ENCODE measurements at regions not wholly inside any gene's neighbourhood (a gene's known extent, or its start where the extent isn't known, plus 50 kb on each side); places are given as distances from the start of the nearest gene placed in this dataset.
A peak's percentile ranks its signal among the peaks of the same experiment; 100 is the strongest.

GRCh38 chr13:31898378-31899071 is 133.0 kb upstream of the FRY start:
- peak; percentile 17 for DNase-seq

GRCh38 chr13:31901985-31902384 is 129.6 kb upstream of the FRY start:
- DNase-seq, result no peak

DNA sequence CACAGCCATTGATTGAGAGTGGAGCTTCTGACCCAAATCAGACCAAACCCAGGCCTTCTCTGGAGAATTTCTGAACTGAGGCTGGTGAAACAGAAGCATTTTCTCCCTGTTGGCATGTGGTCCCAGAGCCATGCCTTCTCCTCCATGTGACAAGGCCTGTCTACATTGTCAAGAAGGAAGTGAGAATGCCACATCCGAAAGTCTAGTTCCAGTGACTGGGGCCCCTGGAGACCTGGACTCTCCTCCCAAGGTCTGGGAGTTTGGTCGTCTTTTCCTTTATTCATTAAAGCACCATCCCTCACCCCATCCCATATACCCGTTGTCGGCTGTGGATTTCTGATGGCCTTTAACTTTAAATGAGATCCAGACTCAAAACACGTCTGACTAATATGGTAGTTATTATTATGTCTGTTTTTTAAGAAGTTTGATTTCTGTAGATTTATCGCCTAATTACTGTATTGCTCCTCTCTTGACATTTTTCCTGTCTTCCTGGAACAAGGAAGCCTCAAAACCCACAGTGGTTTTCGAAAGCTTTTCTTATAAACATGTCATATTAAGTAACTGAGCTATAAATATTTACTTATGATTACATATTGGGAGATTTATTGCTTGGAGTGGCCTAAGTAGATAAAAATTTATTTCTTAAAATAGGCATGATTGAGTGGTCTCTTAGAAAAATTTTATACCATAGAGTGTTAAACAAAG is 128.3 kb upstream of the FRY start:
- no peak for DNase-seq

GRCh38 chr13:31904941-31905824 is 126.4 kb upstream of the FRY start:
- no peak for DNase-seq

DNA sequence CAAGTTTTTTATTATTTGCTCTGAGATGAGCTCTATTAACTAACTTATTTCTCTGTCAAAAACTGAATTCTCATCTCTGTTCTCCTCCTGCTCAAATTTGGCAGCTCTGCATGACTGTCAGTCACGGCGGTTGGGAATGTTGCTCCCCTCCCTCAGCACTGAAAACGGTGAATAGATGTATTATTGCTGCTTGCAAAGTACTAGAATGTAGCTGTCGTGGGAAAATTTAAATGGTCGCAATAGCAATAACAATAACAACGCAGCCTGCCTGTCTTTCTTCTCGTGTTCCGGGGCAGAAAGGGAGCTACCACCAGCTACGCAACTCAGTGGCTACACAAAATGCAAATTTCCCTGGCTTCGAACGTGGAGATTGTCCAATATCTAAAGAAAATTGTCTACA is 125.6 kb upstream of the FRY start:
- no peak for DNase-seq

GRCh38 chr13:31908696-31909411 is 122.7 kb upstream of the FRY start:
- peak; percentile 40 for DNase-seq

- peak; percentile 68 for DNase-seq
Measured at GRCh38 chr13:31909864-31910551, 121.6 kb upstream of the FRY start.

- no peak for DNase-seq
Measured at GRCh38 chr13:31910633-31911032, 120.9 kb upstream of the FRY start.

DNA sequence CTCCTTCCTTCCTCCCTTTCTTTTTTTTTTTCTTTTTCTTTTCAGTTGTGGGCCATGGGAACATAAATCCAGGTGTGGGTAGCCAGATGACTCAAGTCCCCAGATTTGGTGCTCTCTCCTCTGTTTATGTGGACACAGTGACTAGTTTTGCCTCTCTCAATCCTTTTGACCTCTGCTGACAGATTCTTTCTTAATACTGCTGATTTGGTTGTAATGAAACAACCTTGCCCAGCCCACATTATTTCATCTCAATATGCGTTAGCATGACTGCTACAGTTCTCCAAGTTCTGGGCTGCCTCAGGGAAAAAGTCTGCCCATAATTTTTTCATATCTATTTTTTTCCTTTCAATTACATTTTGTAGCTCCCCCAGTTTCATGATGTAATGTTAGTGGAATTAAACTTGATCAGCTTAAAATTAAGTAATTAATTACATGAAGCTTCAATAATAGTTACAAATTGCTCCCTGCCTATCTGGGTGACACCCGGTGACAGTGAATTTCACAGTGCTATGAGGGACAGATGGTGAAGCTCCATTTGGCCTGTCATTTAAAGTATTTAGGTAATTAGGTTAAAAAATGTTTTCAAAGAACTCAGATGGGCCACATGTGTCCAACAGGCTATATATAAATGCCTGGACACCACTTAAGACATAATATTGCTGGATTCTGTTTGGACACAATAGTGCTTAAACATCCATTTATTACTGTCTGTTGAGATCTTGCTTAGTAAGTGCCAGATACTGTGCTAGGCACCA is 118.8 kb upstream of the FRY start:
- DNase-seq, result no peak

- DNase-seq, result no peak
Measured at GRCh38 chr13:31913459-31913858, 118.1 kb upstream of the FRY start.

GRCh38 chr13:31914843-31915242 is 116.7 kb upstream of the FRY start:
- DNase-seq, result no peak

DNA sequence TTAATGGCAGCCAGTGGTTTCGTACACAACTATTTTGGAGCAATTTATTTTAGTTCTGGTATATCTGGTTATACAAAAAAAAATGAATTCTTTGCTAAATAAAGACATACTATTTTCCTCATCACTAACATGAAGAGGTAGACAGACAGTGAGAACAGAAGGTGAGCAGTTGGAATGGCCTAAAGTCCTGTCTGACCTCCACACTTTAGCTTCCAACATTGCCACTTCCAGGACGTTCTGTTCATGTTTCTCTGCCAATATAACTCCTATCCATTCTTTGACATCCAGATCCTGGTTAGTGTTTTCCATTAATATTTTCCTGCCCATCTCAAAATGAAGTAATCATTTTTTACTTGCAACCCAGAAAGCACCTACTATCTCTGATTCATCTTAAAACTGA is 112.9 kb upstream of the FRY start:
- no peak for DNase-seq

GRCh38 chr13:31919241-31919640 is 112.3 kb upstream of the FRY start:
- no peak for DNase-seq

DNA sequence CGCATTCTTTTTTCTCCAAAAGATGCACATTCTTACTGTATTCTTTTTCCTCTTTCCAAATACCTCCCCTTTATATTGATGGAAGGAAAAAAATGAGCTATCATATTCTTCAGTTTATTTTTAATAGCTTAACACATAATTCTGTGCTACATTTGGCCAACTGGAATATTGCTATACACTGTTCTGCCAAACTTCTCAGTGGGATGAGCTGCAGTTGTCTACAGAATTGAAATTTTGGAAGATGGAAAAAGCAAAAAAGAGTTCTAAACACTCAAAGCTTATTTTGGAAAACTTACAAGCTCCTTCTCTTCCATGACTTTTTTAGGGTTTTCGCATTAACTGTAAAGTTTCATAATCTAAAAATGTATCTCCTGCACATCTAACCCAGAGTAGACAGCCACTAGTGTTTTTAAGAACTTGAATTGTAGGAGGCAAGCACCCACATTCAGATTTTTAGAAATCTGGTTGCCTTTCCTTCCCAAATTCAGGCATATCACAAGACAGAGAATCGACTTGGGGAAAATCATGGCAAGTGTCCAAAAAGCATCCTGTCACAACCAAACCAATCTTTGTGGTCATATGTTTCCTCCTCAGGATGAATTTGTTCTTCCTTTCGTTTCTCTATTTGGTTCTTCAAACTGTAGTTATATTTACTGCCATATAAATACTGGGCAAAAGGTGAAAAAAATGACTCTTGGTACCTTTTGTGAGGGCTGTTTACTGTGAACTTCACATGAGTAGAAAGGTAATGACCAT is 111.4 kb upstream of the FRY start:
- no peak for DNase-seq

DNA sequence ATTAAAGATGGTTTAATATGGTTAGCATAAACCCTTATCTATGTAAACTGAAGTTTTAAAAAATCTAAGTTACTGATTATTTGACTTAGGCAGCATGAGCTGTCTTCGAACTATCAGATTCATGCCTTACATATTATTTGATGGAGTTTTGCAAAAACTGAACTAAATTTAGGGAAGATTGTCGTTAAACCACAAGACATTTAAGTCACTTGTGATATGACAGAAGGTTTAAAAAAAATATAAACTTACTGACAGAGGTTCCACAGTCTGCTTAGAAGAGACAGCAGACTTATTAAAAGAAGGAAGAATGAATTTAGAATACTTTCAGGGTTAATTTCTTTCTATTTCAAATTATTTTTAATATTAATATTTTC is 110.9 kb upstream of the FRY start:
- no peak for DNase-seq

- no peak for DNase-seq
Measured at GRCh38 chr13:31922724-31923123, 108.8 kb upstream of the FRY start.

DNA sequence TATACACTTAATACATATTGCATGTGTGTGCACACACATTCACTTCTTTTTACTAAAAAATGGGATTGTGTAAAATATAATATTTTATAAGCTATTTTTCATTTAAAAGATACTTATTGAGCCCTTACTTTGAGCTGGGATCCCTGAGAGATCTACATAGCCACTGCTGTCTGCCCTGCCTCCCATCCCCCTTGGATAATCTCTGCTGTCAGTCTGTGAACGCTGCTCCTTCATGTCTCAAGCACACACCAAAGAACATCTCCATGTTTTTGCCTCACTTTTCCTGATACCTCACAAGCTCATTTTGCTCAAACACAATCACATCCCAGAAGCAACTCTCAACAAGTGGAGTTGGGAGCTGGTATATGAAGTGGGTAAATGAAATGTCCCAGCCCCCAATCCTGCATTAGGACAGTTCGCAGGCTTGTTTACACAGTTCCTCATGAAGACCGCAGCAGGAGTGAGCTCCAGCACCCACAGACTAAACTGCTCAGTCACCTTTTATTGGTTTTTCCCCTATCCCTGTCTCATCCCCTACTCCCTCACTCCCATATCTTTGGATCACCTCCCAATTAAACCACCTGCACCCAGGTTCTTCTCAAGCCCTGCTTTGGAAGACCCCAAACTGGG is 108.3 kb upstream of the FRY start:
- DNase-seq, result no peak

DNA sequence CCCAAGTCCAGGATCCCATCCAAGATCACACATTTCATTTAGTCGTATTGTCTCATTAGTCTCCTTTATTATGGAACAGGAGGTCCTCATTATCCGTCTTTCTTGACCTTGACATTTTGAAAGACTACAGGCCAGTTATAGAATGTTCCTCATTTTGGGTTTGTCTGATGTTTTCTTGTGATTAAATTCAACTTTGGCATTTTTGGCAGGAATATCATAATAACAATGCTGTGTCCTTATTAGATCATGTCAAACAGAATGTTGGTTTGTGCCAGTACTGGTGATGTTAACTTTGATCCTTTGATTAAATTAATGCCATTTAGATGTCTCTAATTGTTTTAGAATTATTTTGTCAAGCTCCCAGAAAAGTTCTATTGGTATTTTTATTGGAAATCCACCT is 106.5 kb upstream of the FRY start:
- DNase-seq, result no peak

- DNase-seq, result no peak
Measured at GRCh38 chr13:31927219-31927653, 104.3 kb upstream of the FRY start.

DNA sequence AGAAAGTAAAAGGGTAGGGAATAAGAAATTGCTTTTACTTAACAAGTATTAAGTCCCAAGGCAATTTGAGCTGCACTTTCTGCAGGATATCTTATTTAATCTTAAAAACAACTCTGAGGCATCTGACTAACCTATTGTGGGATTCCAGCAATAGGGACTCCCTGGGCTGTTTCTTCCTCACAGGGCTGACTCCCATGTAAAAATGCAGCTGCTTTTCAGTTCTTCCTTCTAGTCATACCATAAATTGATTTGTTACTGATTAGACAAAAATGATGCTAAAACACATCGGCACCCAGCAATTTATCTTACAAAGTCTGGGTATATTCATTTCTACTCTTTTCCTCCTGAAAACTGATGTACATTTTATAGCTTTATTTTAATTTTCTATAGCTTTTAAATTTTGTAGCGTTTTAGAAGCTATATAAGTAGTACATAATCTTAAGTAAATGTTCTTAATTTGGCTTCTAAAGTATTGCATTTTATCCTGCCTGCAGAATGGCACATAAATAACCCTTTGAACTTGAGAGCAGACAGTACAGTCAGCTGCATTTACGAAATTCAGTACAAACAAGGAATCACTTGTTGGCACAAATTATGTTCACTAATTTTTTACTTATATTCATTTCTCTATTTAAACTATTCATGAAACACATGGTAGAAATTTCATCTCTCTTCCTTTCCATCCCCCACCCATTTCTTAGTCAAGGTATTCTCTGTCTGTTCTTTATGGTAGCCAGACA is 102.4 kb upstream of the FRY start:
- DNase-seq, result no peak

Data from CD4-positive, alpha-beta T cell treated with Interleukin-21 for 1 hour (primary cell).